Panc1 (cell line): ENCODE measurements at regions not wholly inside any gene's neighbourhood (a gene's known extent, or its start where the extent isn't known, plus 50 kb on each side); places are given as distances from the start of the nearest gene placed in this dataset.

Experiments used
- POLR2AphosphoS5 ChIP-seq: IDR thresholded peaks from 2 replicates; pipeline ENCODE4 v1.6.1; 2012; ENCODE audit warnings: mild to moderate bottlenecking, low read depth, low read length, moderate library complexity
- SIN3A ChIP-seq: IDR thresholded peaks from 2 replicates; pipeline ENCODE4 v1.6.1; 2012; ENCODE audit warnings: low read depth, mild to moderate bottlenecking, low read length, moderate library complexity, borderline replicate concordance; ENCODE audit not compliant: insufficient read depth
- TCF7L2 ChIP-seq: IDR thresholded peaks from 2 replicates; pipeline ENCODE4 v1.6.1; 2011; ENCODE audit warnings: mild to moderate bottlenecking, low read depth, low read length, inconsistent platforms
- TF ChIP-seq, protein P1 (sequence below): fragments of 450-650 bp; IDR thresholded peaks from 2 replicates; pipeline ENCODE4 v1.5.1; 2017; ENCODE audit warnings: mild to moderate bottlenecking
- TF ChIP-seq, protein P2 (sequence below), 2 experiments: IDR thresholded peaks; 2 replicates each; pipeline ENCODE4 v1.6.1; 2011 to 2012; ENCODE audit warnings: low read depth in 2 of 2, control low read depth in 1 of 2, low read length in 1 of 2, mild to moderate bottlenecking in 1 of 2, moderate library complexity in 1 of 2; ENCODE audit not compliant: insufficient read depth in 1 of 2

DNA sequence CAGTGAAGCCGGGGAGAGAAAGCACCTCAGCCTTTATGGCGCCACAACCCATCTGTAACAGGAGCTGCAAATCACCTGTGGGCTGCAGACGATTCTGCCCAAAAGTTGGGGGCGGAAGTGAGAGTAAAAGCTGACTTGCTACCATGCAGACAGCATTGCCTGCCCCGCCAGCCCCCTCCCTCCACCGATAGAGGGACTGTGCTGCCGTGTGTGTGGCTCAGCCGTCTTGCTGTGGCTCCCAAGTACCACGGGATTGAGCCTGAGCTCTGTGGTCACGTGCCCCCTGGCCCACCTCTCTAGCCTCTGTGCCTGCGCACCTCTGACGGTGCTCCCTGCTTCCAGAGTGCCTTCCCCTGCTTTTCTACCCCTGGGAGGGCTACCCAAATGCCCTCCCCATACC lies 79.6 kb downstream of the GLI2 start:
- TF ChIP-seq, protein P1, sequence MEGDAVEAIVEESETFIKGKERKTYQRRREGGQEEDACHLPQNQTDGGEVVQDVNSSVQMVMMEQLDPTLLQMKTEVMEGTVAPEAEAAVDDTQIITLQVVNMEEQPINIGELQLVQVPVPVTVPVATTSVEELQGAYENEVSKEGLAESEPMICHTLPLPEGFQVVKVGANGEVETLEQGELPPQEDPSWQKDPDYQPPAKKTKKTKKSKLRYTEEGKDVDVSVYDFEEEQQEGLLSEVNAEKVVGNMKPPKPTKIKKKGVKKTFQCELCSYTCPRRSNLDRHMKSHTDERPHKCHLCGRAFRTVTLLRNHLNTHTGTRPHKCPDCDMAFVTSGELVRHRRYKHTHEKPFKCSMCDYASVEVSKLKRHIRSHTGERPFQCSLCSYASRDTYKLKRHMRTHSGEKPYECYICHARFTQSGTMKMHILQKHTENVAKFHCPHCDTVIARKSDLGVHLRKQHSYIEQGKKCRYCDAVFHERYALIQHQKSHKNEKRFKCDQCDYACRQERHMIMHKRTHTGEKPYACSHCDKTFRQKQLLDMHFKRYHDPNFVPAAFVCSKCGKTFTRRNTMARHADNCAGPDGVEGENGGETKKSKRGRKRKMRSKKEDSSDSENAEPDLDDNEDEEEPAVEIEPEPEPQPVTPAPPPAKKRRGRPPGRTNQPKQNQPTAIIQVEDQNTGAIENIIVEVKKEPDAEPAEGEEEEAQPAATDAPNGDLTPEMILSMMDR, result no peak
- TF ChIP-seq POLR2AphosphoS5 (no peak), SIN3A (no peak), TCF7L2 (no peak)
- TF ChIP-seq, protein P2, sequence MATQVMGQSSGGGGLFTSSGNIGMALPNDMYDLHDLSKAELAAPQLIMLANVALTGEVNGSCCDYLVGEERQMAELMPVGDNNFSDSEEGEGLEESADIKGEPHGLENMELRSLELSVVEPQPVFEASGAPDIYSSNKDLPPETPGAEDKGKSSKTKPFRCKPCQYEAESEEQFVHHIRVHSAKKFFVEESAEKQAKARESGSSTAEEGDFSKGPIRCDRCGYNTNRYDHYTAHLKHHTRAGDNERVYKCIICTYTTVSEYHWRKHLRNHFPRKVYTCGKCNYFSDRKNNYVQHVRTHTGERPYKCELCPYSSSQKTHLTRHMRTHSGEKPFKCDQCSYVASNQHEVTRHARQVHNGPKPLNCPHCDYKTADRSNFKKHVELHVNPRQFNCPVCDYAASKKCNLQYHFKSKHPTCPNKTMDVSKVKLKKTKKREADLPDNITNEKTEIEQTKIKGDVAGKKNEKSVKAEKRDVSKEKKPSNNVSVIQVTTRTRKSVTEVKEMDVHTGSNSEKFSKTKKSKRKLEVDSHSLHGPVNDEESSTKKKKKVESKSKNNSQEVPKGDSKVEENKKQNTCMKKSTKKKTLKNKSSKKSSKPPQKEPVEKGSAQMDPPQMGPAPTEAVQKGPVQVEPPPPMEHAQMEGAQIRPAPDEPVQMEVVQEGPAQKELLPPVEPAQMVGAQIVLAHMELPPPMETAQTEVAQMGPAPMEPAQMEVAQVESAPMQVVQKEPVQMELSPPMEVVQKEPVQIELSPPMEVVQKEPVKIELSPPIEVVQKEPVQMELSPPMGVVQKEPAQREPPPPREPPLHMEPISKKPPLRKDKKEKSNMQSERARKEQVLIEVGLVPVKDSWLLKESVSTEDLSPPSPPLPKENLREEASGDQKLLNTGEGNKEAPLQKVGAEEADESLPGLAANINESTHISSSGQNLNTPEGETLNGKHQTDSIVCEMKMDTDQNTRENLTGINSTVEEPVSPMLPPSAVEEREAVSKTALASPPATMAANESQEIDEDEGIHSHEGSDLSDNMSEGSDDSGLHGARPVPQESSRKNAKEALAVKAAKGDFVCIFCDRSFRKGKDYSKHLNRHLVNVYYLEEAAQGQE (IDR thresholded peaks at IDR 0.05; ENCODE audit: insufficient read depth in 1 of 2, low read depth in 2 of 2, low read length in 1 of 2), result no peak
